Upper lobe of right lung (tissue), 1 donor: ENCODE measurements at regions not wholly inside any gene's neighbourhood (a gene's known extent, or its start where the extent isn't known, plus 50 kb on each side); places are given as distances from the start of the nearest gene placed in this dataset.

Experiments used
- ATAC-seq: fragments of 200-7000 bp; cut with Tn5 transposase; one replicate; pipeline ENCODE4 v1.9.1; 2020; ENCODE audit warnings: mild to moderate bottlenecking, moderate library complexity
- DNase-seq: peaks from one replicate; pipeline ENCODE4 v3.0.0-alpha.2; 2020
- H3K27ac ChIP-seq: fragments of 200-600 bp; one replicate; pipeline ENCODE4 v1.8.0; 2022
- H3K27me3 ChIP-seq: fragments of 200-600 bp; one replicate; pipeline ENCODE4 v1.8.0; 2022; ENCODE audit warnings: mild to moderate bottlenecking
- H3K36me3 ChIP-seq: fragments of 200-600 bp; one replicate; pipeline ENCODE4 v1.8.0; 2022
- H3K4me1 ChIP-seq: fragments of 200-600 bp; one replicate; pipeline ENCODE4 v1.8.0; 2022
- H3K4me3 ChIP-seq: fragments of 200-600 bp; one replicate; pipeline ENCODE4 v1.8.0; 2022; ENCODE audit warnings: mild to moderate bottlenecking
- H3K9me3 ChIP-seq: fragments of 200-600 bp; one replicate; pipeline ENCODE4 v1.8.0; 2022
- CTCF ChIP-seq: fragments of 200-600 bp; IDR thresholded peaks from one replicate; pipeline ENCODE4 v1.8.0; 2022; ENCODE audit warnings: antibody characterized with exemption
- intact Hi-C: fragments of 100-400 bp; cut with DNase I; formaldehyde crosslinking; loops from one replicate; pipeline ENCODE4 v1.11.0; 2022
- donor health status: DM: no; HTN: yes; CAD: no; lungs with severe emphysema.

- no peaks in the 10 kb centered on the region for H3K4me1 ChIP-seq
- ATAC-seq (no peak), DNase-seq (no peak)
- no peak overlapping the region for H3K4me3 ChIP-seq
- no peaks in the 10 kb centered on the region for H3K27me3 ChIP-seq
- H3K9me3 ChIP-seq: no peaks in the 10 kb centered on the region
- no peaks in the 10 kb centered on the region for H3K36me3 ChIP-seq
- no peak overlapping the region for H3K27ac ChIP-seq
- no peak for TF ChIP-seq CTCF
- intact Hi-C loops: no loop called here
Measured at GRCh38 chr3:176079785-176080184, 1117.5 kb downstream of the TBL1XR1 start.

- intact Hi-C loops: no loop called here
- Histone ChIP-seq H3K9me3 (no peaks in the 10 kb centered on the region), H3K27me3 (no peaks in the 10 kb centered on the region), H3K4me3 (no peak overlapping the region), H3K27ac (no peak overlapping the region), H3K36me3 (no peaks in the 10 kb centered on the region), H3K4me1 (no peaks in the 10 kb centered on the region)
- ATAC-seq (no peak), DNase-seq (no peak)
- no peak for TF ChIP-seq CTCF
Measured at GRCh38 chr3:176078906-176079305, 1118.4 kb downstream of the TBL1XR1 start.

- TF ChIP-seq CTCF: no peak
- ATAC-seq: no peak
Measured at GRCh38 chr3:176075491-176075890, 1121.8 kb downstream of the TBL1XR1 start.

GRCh38 chr3:176075046-176075445 lies 1122.2 kb downstream of the TBL1XR1 start:
- Histone ChIP-seq H3K4me1 (no peaks in the 10 kb centered on the region), H3K4me3 (no peak overlapping the region), H3K27me3 (no peaks in the 10 kb centered on the region), H3K9me3 (no peaks in the 10 kb centered on the region), H3K36me3 (no peaks in the 10 kb centered on the region), H3K27ac (no peak overlapping the region)
- DNase-seq (no peak), ATAC-seq (no peak)
- no peak for TF ChIP-seq CTCF
- intact Hi-C loops: no loop called here

More at GRCh38 chr3:176075491-176075890, 1121.8 kb downstream of the TBL1XR1 start:
- intact Hi-C loops: no loop called here
- Histone ChIP-seq H3K9me3 (no peaks in the 10 kb centered on the region), H3K4me3 (no peak overlapping the region), H3K27me3 (no peaks in the 10 kb centered on the region), H3K27ac (no peak overlapping the region), H3K4me1 (no peaks in the 10 kb centered on the region), H3K36me3 (no peaks in the 10 kb centered on the region)
- no peak for DNase-seq

GRCh38 chr3:176074096-176074495 lies 1123.2 kb downstream of the TBL1XR1 start:
- intact Hi-C loops: no loop called here
- no peaks in the 10 kb centered on the region for H3K4me1 ChIP-seq
- no peak overlapping the region for H3K27ac ChIP-seq
- no peaks in the 10 kb centered on the region for H3K27me3 ChIP-seq
- DNase-seq (no peak), ATAC-seq (no peak)
- no peak for TF ChIP-seq CTCF
- H3K36me3 ChIP-seq: no peaks in the 10 kb centered on the region
- no peak overlapping the region for H3K4me3 ChIP-seq
- H3K9me3 ChIP-seq: no peaks in the 10 kb centered on the region

- H3K4me1 ChIP-seq: no peaks in the 10 kb centered on the region
- DNase-seq (no peak), ATAC-seq (no peak)
- H3K27ac ChIP-seq: no peak overlapping the region
- intact Hi-C loops: no loop called here
- H3K27me3 ChIP-seq: no peaks in the 10 kb centered on the region
- H3K9me3 ChIP-seq: no peaks in the 10 kb centered on the region
- no peak overlapping the region for H3K4me3 ChIP-seq
- TF ChIP-seq CTCF: no peak
- no peaks in the 10 kb centered on the region for H3K36me3 ChIP-seq
Measured at GRCh38 chr3:176071943-176072342, 1125.3 kb downstream of the TBL1XR1 start.
